ENCODE measurements at regions not wholly inside any gene's neighbourhood (a gene's known extent, or its start where the extent isn't known, plus 50 kb on each side); places are given as distances from the start of the nearest gene placed in this dataset.
"Not testable (repeated sequence)": the region's sequence is repeated elsewhere in the genome, so short reads cannot be mapped to it uniquely, and the experiment has no call there.

DNA sequence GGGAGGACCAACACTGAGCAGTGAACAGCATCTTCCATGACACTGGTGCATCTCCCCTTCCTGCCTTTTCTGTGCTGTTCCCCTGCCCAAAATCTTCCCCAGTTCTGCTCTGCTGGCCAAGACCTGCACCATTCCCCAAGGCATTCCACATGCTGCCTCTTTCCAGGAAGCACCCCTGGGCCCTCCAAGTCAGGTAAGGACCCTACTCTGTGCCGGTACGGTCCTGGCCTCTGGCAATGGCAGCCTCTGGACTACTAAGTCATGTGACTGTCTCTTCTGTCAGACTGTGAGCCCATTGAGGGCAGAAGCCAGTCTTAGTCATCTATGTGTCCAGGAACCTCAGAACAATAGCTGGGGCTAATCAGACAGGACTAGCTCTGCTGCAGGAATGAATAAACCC, 282.0 kb downstream of the MYCN start:
- Histone ChIP-seq H3K27me3 (no peaks in the 10 kb centered on the region), H3K4me3 (no peak overlapping the region), H3K4me1 (no peaks in the 10 kb centered on the region), H3K36me3 (no peaks in the 10 kb centered on the region), H3K9me3 (no peaks in the 10 kb centered on the region), H3K27ac (no peak overlapping the region)
- intact Hi-C loops (cut with DNase I) = loop anchor here (5.0 kb wide), 1 partner anchor 1355 kb away; no protein-coding TSS in a partner anchor
- DNase-seq (ENCODE audit: extremely low spot score in 2 of 2) = no peak
- TF ChIP-seq POLR2A (IDR thresholded peaks at IDR 0.05) (no peak), POLR2AphosphoS5 (IDR thresholded peaks at IDR 0.05; ENCODE audit: insufficient read depth in 1 of 2, low read depth in 1 of 2) (no peak)
- TF ChIP-seq, protein P1, sequence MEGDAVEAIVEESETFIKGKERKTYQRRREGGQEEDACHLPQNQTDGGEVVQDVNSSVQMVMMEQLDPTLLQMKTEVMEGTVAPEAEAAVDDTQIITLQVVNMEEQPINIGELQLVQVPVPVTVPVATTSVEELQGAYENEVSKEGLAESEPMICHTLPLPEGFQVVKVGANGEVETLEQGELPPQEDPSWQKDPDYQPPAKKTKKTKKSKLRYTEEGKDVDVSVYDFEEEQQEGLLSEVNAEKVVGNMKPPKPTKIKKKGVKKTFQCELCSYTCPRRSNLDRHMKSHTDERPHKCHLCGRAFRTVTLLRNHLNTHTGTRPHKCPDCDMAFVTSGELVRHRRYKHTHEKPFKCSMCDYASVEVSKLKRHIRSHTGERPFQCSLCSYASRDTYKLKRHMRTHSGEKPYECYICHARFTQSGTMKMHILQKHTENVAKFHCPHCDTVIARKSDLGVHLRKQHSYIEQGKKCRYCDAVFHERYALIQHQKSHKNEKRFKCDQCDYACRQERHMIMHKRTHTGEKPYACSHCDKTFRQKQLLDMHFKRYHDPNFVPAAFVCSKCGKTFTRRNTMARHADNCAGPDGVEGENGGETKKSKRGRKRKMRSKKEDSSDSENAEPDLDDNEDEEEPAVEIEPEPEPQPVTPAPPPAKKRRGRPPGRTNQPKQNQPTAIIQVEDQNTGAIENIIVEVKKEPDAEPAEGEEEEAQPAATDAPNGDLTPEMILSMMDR (IDR thresholded peaks at IDR 0.05) = no peak

DNA sequence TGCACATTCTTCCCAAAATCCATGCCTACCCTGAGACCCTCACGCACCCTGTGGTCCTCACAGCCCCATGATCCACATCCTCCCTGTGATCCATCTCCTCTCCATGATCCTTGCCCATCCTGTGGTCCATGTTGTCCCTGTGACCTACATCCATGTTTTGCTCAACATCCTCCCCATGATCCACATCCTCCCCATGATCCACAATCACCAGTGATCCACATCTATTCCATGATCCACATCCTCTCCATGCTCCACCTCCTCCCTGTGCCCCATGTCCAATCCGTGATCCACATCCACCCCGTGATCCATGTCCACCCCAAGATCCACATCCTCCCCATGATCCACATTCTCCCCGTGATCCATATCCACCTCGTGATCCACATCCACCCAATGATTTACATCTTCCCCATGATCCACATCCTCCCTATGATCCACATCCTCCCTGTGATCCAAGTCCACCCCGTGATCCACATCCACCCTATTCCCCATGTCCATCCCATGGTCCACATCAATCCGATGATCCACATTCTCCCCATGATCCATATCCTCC, 281.2 kb downstream of the MYCN start:
- Histone ChIP-seq H3K9me3 (no peaks in the 10 kb centered on the region), H3K27me3 (no peaks in the 10 kb centered on the region)

DNA sequence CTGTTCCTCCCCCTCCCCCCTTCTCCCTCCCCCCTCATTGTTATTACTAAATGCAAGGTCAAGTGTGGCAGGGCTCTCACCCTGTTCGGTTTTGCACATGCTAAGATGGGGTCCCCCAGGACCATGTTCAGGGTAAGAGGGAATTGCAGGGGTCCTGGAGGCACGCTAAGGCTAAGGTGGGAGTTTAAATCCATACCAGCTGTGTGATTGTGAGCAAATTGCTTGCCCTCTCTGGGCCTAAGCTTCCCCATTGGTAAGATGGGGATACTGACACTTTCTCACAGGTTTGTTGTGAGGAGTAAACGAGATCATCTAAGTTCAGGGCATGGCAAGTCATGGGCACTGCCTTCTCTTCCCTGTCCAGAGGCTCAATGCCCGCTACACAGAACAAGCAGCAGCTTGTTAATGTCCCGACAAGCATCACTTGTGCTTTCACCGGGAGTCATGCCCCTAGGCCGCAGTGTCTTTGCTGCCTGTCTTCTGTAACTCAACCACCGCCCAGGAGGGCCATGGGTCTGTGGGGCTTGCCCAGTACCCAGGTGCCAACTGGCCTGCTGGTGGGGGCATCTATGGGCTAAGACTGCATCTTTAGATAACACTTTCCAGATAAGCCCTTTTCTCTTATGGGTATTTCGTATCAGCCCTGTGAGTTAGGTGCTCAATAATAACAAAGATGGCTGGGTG, 279.1 kb downstream of the MYCN start:
- TF ChIP-seq POLR2AphosphoS5 (IDR thresholded peaks at IDR 0.05; ENCODE audit: insufficient read depth in 1 of 2, low read depth in 1 of 2) (no peak), POLR2A (IDR thresholded peaks at IDR 0.05) (no peak)
- TF ChIP-seq, protein P1 (IDR thresholded peaks at IDR 0.05) = no peak
- no peaks in the 10 kb centered on the region for H3K9me3 ChIP-seq
- intact Hi-C loops (cut with DNase I) = no loop called here
- no peaks in the 10 kb centered on the region for H3K4me1 ChIP-seq
- no peaks in the 10 kb centered on the region for H3K36me3 ChIP-seq
- no peak overlapping the region for H3K27ac ChIP-seq
- DNase-seq (ENCODE audit: extremely low spot score in 2 of 2) = no peak
- H3K4me3 ChIP-seq = no peak overlapping the region
- no peaks in the 10 kb centered on the region for H3K27me3 ChIP-seq

More for the DNA sequence above, 281.2 kb downstream of the MYCN start:
- no peak for TF ChIP-seq POLR2A (IDR thresholded peaks at IDR 0.05)
- TF ChIP-seq, protein P1 (IDR thresholded peaks at IDR 0.05) = no peak
- TF ChIP-seq POLR2AphosphoS5 (IDR thresholded peaks at IDR 0.05; ENCODE audit: insufficient read depth in 1 of 2, low read depth in 1 of 2) = no peak
- no peaks in the 10 kb centered on the region for H3K36me3 ChIP-seq
- no peak overlapping the region for H3K4me3 ChIP-seq
- DNase-seq (ENCODE audit: extremely low spot score in 2 of 2) = no peak
- no peak overlapping the region for H3K27ac ChIP-seq
- H3K4me1 ChIP-seq = no peaks in the 10 kb centered on the region
- intact Hi-C loops (cut with DNase I) = loop anchor here (5.0 kb wide), 1 partner anchor 1354 kb away; no protein-coding TSS in a partner anchor

DNA sequence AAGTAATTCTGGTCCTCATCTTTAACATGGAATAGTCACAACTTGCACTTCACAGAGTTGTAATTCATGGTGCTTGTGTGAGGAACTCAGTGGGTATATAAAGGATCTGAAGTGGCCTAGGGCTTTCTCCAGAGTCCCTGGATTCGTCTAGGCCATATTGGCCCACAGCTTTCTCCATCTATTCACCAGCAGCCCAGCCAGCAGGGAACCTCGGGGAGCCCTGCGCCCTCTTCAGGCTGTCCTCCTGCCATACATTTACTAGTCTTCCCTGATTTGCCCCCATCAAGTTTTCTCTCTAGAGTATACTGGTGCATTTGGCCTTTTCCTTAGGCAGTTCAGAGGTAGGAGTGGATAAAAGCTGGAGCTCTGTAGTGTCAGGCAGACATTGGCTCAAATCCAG, 278.3 kb downstream of the MYCN start:
- intact Hi-C loops (cut with DNase I) = no loop called here
- TF ChIP-seq, protein P1 (IDR thresholded peaks at IDR 0.05) = no peak
- no peak for TF ChIP-seq POLR2AphosphoS5 (IDR thresholded peaks at IDR 0.05; ENCODE audit: insufficient read depth in 1 of 2, low read depth in 1 of 2)
- no peaks in the 10 kb centered on the region for H3K4me1 ChIP-seq
- H3K27me3 ChIP-seq = no peaks in the 10 kb centered on the region
- H3K9me3 ChIP-seq = no peaks in the 10 kb centered on the region
- no peak overlapping the region for H3K4me3 ChIP-seq
- H3K27ac ChIP-seq = no peak overlapping the region
- no peaks in the 10 kb centered on the region for H3K36me3 ChIP-seq
- no peak for DNase-seq (ENCODE audit: extremely low spot score in 2 of 2)

DNA sequence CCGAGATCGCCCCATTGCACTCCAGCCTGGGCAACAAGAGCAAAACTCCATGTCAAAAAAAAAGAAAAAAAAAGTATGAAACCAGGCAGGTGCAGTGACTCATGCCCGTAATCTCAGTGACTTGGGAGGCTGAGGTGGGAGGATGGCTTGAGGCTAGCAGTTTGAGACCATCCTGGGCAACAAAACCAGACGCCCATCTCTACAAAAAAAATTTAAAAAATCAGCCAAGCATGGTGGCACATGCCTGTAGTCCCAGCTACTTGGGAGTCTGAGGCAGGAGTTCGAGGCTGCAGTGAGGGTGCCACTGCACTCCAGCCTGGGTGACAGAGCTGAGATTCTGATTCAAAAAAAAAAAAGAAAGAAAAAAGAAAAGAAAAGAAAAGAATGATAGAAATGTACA, 277.8 kb downstream of the MYCN start:
- no peaks in the 10 kb centered on the region for H3K27me3 ChIP-seq
- H3K36me3 ChIP-seq = no peaks in the 10 kb centered on the region
- H3K4me3 ChIP-seq = no peak overlapping the region
- no peaks in the 10 kb centered on the region for H3K9me3 ChIP-seq
- no peak overlapping the region for H3K27ac ChIP-seq
- intact Hi-C loops (cut with DNase I) = no loop called here
- no peaks in the 10 kb centered on the region for H3K4me1 ChIP-seq
- no peak for DNase-seq (ENCODE audit: extremely low spot score in 2 of 2)
- TF ChIP-seq POLR2AphosphoS5 (IDR thresholded peaks at IDR 0.05; ENCODE audit: insufficient read depth in 1 of 2, low read depth in 1 of 2) = no peak
- TF ChIP-seq POLR2A (IDR thresholded peaks at IDR 0.05) = no peak
- TF ChIP-seq, protein P1 (IDR thresholded peaks at IDR 0.05) = no peak

DNA sequence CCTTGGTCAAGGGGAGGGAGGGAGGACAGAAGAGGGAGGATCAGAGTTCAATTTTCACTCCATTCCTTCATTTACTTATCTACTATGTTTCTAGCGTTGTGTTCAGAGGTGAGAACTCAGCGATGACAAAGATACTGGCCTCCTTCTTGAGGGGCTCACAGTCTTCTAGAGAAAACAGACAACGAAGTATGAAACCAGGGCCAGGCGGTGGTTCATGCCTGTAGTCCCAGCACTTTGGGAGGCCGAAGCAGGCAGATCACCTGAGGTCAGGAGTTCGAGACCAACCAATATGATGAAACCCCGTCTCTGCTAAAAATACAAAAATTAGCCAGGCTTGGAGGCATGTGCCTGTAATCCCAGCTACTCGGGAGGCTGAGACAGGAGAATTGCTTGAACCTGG, 277.4 kb downstream of the MYCN start:
- H3K27me3 ChIP-seq; DNase-seq (ENCODE audit: extremely low spot score in 2 of 2); H3K9me3 ChIP-seq; H3K27ac ChIP-seq; H3K4me3 ChIP-seq; H3K36me3 ChIP-seq; intact Hi-C loops (cut with DNase I); H3K4me1 ChIP-seq: not testable (repeated sequence)
